GM21515 (cell line): ENCODE measurements at regions not wholly inside any gene's neighbourhood (a gene's known extent, or its start where the extent isn't known, plus 50 kb on each side); places are given as distances from the start of the nearest gene placed in this dataset.

ENCODE experiments used
- ATAC-seq: cut with Tn5 transposase; IDR thresholded peaks from one replicate; pipeline ENCODE4 v1.9.1; 2021; ENCODE audit not compliant: unreplicated experiment

DNA sequence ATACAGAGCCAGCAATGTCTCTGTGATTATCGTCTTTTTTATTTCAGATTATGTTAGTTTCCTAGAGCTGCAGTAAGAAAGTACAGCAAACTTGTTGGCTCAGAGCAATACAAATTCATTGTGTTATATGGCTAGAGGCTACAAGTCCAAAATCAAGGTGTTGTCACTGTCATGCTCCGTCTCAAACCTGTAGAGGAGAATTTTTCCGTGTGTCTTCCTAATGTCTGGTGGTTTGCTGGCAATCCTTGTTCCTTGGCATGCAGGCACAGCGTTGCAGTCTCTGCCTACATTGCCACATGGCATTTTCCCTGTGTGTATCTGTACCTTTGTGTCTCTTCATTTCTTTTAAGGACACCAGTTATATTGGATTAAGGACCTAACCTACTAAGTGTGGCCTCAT, 244.4 kb downstream of the LRRIQ3 start:
- ATAC-seq: no peak

DNA sequence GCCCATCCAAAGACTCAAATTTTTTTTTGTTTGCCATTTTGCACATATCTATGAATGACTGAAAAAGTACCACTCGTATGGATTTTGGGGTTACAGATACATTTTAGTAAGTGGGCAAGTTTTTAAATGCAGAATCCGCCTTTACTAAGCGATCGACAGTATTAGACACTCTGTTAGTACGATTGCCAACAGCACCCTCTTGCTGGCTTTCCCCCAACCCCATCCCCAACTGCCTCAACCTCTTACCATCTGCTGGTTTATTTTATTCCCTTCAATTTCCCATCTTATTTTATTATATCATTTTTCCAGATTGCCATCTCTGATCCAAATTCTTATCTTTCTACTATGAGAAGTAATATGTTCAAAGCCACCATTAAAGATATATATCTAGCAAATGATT, 244.8 kb downstream of the LRRIQ3 start:
- no peak for ATAC-seq

GRCh38 chr1:73948055-73948454, 249.9 kb downstream of the LRRIQ3 start:
- no peak for ATAC-seq

DNA sequence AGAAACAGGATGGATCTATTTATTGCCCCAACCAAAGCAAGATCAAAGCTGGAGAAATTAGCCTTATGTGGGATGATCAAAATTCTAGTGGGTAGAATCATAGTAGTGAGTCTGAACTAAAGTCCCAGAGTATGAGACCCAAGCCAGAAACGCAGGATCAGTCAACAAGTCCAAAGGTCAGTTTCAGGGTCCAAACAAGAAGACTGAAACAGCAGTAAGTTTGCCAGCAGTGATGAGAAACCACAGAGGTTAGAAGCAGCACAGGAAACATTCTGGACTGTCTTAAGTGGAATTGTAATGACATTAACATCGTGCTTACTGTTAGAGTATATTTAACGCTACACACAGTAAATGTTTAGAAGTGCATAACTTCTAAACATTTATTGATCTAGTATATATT, 251.0 kb downstream of the LRRIQ3 start:
- ATAC-seq: no peak

DNA sequence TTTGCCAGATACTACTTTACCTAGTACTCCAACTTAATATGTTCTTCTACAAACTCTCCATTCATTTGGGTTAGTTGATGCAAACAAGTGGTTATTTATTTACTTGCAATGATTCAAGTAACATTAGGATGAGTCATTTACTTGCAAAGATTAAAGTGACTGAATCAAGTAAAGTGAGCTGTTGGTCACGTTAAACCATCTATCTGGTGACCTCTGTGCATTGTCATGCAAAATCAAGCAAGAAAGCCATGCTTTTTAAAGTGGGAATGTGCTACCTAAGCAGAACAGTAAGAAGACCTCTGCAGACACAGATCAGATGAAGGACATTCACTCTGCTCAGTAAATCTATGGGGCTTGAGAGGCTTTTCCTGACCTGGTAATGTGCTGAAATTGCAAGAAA, 254.7 kb downstream of the LRRIQ3 start:
- no peak for ATAC-seq

GRCh38 chr1:73930293-73930692, 267.7 kb downstream of the LRRIQ3 start:
- ATAC-seq: no peak

DNA sequence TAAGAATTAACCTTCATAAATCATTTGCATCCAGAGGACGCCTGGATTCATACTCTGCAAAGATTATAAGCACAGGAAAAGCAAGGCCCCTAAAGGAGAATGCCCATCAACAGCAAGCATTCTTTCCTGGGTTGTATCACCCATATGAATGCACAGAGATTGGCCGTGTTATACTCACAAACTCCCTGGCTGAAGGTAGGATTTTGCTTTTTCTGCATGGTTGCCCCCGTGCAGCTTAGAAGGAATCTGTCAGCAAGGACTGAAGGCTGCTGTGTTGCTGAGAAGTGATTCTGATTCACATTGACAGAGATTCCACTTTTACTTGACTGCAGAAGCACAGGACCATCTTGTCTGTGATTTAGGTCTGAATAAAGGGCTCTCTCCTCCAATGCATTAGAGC, 283.0 kb downstream of the LRRIQ3 start:
- ATAC-seq: no peak

DNA sequence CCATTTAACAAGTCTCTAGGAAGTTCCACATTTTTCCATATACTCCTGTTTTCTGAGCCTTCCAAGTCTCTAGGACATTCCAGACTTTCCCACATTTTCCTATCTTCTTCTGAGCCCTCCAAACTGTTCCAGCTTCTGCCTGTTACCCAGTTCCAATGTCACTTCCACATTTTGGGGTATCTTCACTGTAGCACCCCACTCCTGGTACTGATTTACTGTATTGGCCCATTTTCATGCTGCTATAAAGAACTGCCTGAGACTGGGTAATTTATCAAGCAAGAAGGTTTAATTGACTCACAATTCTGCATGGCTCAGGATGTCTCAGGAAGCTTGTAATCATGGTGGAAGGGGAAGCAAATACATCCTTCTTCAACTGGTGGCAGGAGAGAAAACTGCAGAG, 285.0 kb downstream of the LRRIQ3 start:
- no peak for ATAC-seq

GRCh38 chr1:73911849-73912248, 286.1 kb downstream of the LRRIQ3 start:
- ATAC-seq: no peak

DNA sequence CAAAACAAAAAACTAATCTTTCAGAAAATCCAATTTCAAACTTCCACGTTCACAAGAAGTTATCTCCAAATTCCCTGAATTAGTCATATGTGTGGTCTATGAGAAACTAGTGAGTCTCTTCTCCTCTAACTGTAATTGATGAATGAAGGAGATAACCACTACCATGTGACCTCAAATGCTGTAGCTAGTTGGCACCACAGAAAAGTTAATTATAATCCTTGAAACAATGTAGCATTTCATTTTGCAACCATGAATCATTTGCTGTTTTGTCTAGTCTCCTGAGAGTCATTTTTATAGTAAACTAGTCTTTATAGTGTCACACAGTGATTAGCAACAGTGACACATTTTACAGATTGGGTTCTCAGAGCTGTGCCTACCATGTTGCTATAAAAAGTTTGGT, 287.5 kb downstream of the LRRIQ3 start:
- no peak for ATAC-seq

GRCh38 chr1:73910062-73910461, 287.9 kb downstream of the LRRIQ3 start:
- ATAC-seq: no peak

- no peak for ATAC-seq
These were observed 288.9 kb downstream of the LRRIQ3 start for GRCh38 chr1:73909043-73909562.

DNA sequence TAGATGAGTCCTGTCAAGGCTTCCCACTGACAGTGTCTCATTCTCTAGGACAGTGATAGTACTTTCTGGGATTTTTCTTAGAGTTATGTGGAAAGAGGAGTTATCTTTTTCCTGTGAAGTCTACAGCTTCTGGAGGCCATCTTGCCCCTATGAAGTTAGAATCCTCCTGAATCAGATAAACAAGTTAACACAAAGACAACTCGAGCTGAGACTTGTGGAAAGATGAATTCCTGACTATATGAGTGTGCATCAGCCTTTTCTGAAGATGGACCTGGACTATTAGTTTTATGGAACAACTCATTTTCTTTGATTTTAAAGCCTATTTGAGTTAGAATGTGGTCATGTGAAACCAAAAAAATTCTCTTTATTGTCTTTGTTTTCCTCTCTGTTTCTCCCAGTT, 290.9 kb downstream of the LRRIQ3 start:
- ATAC-seq: no peak

GRCh38 chr1:73903092-73903491, 294.9 kb downstream of the LRRIQ3 start:
- ATAC-seq: no peak

GRCh38 chr1:73901738-73902137, 296.2 kb downstream of the LRRIQ3 start:
- ATAC-seq: no peak

- ATAC-seq: no peak
These were observed 298.7 kb downstream of the LRRIQ3 start for GRCh38 chr1:73899311-73899710.

DNA sequence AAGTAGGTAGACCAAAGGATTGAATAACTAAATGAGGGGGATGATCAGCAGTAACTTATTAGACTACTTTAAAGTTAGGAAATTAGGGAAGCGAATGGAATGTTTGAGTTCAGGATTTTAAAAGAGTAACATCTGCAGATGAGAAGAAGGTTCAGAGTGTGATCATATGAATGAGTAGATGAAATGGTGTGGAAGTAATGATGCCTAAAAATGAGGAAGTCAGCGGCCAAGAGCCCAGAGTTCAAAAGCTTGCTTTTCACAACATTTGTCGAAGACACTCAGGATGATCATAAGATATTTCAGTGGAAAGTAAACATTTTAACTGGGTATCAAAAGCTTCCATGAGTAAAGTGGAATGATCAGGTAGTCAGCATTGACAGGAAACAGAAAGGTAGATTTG, 299.4 kb downstream of the LRRIQ3 start:
- ATAC-seq: no peak

DNA sequence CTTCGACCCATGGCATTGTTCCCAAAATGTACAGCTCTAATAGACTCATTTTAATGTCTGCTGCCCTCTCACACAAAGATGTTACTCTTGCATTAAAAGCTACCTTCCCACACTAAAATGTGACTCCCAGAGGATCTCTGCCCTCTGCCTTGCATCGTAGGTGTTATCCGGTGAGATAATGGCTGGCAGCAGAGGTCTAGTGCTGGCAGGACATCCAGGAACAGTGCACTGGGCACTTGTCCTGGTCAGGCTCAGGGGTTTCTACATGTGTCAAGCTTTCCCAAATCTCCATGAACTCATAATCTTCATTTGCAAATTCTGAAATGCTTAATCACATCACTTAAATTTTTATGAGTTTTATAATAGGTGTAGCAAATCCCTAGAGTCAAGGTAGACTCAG, 310.6 kb downstream of the LRRIQ3 start:
- no peak for ATAC-seq

DNA sequence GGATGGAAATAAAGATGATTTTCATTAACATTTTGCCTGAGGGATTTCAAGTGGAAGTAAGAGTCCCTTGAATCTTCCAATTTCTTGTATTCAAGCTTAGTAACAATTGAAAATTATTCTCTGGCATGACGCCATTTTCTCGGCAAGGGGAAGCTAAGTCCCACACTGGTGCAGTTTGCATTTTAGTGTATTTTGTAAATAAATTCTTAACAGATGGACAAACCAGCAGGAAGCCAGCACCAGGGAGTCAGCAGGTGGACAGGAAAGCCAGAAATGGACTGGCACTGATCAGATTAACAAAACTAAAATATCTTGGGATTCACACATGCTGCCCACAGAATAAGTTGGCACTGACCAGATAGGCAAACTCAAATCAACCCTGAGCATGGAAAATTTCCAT, 311.3 kb downstream of the LRRIQ3 start:
- no peak for ATAC-seq

GRCh38 chr1:73874806-73875205, 323.2 kb downstream of the LRRIQ3 start:
- no peak for ATAC-seq

GRCh38 chr1:73868810-73869336, 329.1 kb downstream of the LRRIQ3 start:
- no peak for ATAC-seq

GRCh38 chr1:73862355-73862754, 335.6 kb downstream of the LRRIQ3 start:
- ATAC-seq: no peak

- no peak for ATAC-seq
These were observed 337.5 kb downstream of the LRRIQ3 start for GRCh38 chr1:73860421-73860950.
